ENCODE measurements at regions not wholly inside any gene's neighbourhood (a gene's known extent, or its start where the extent isn't known, plus 50 kb on each side); places are given as distances from the start of the nearest gene placed in this dataset.
"Not testable (repeated sequence)": the region's sequence is repeated elsewhere in the genome, so short reads cannot be mapped to it uniquely, and the experiment has no call there.

DNA sequence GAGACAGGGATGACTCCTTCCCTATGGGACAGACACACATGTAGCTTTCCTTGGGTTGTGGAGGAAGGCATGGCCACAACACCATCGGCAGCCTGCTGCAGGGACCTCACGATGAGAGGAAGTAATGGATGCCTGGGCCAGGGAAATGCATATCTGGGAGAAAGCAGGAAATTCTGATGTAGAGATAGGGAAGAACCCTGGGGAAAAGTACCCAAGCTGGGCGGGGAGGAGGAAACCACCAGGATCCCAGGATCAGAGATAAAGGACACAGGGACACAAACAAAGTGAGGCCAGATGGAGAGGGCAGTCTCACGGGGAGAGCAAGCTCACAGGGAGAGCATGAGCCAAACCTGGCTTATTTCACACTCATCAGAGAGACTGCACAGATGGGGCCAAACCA lies 294.7 kb upstream of the TEKT4 start:
- H3K27ac ChIP-seq; intact Hi-C loops (cut with DNase I); ATAC-seq; H3K9me3 ChIP-seq; H3K27me3 ChIP-seq; H3K36me3 ChIP-seq; H3K4me3 ChIP-seq; H3K4me1 ChIP-seq; DNase-seq; FAIRE-seq: not testable (repeated sequence)
- 77 to 80% methylated on average over 4 of the region's 4 CpGs for WGBS, 2 donors

- H3K27me3 ChIP-seq; H3K27ac ChIP-seq; H3K36me3 ChIP-seq; FAIRE-seq; DNase-seq; H3K4me3 ChIP-seq; H3K9me3 ChIP-seq; H3K4me1 ChIP-seq; ATAC-seq; intact Hi-C loops (cut with DNase I): not testable (repeated sequence)
- WGBS, 2 donors: 67 to 87% methylated on average over 6 of the region's 10 CpGs
Measured at GRCh38 chr2:94577160-94577559, 294.1 kb upstream of the TEKT4 start.

- WGBS, 2 donors: 37 to 42% methylated on average over 6 of the region's 6 CpGs
- H3K36me3 ChIP-seq; H3K27me3 ChIP-seq; H3K9me3 ChIP-seq; H3K4me3 ChIP-seq; intact Hi-C loops (cut with DNase I); FAIRE-seq; H3K4me1 ChIP-seq: not testable (repeated sequence)
- peak overlapping the region in 1 of 4 donors; percentile 33 for H3K27ac ChIP-seq
- peak; percentile 83 to 90 (median 89) for DNase-seq
- ATAC-seq: peak; percentile 50 to 67 (median 66)
Measured at GRCh38 chr2:94579221-94579620, 292.0 kb upstream of the TEKT4 start.

DNA sequence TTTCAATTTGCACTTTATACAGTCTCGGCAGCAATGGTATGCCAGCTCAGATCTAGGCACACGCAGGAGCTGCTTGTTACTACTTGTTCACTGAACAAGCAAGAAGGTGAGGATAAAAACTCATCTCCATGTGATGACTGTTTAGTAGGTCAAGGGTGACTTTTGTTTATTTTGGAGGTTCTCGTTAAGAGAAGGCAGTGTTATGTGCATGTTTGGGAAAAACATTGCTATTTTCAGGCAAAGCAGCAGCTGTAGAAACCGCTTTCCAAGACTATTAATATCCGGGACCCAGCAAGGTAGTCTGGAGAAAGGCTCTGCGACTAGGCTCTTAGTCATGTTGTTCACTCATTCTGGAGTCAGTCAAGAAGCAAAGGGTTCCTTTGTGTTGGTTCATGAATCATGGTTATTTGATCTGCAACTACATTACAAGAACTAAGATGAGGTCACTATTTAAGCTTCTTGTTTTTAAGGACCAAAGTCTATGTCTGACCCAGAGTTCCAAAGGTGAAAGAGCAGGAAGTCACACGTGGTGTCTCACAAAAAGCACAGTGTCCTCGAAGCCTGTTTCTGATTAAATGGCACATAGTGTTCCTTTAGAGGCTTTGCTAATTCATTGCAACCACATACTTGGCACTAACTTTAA lies 288.0 kb upstream of the TEKT4 start:
- H3K27me3 ChIP-seq; H3K36me3 ChIP-seq; intact Hi-C loops (cut with DNase I); ATAC-seq; H3K4me1 ChIP-seq; FAIRE-seq; H3K4me3 ChIP-seq; H3K9me3 ChIP-seq; DNase-seq: not testable (repeated sequence)
- H3K27ac ChIP-seq: peak overlapping the region in 1 of 4 donors; percentile 35
- WGBS, 2 donors: 45% methylated on average over 8 of the region's 8 CpGs

GRCh38 chr2:94584569-94584968 lies 286.7 kb upstream of the TEKT4 start:
- H3K36me3 ChIP-seq; H3K4me1 ChIP-seq; H3K27ac ChIP-seq; H3K4me3 ChIP-seq; H3K27me3 ChIP-seq; DNase-seq; FAIRE-seq; ATAC-seq; H3K9me3 ChIP-seq; intact Hi-C loops (cut with DNase I): not testable (repeated sequence)
- 50 to 80% methylated on average over 1 of the region's 1 CpG for WGBS, 2 donors

DNA sequence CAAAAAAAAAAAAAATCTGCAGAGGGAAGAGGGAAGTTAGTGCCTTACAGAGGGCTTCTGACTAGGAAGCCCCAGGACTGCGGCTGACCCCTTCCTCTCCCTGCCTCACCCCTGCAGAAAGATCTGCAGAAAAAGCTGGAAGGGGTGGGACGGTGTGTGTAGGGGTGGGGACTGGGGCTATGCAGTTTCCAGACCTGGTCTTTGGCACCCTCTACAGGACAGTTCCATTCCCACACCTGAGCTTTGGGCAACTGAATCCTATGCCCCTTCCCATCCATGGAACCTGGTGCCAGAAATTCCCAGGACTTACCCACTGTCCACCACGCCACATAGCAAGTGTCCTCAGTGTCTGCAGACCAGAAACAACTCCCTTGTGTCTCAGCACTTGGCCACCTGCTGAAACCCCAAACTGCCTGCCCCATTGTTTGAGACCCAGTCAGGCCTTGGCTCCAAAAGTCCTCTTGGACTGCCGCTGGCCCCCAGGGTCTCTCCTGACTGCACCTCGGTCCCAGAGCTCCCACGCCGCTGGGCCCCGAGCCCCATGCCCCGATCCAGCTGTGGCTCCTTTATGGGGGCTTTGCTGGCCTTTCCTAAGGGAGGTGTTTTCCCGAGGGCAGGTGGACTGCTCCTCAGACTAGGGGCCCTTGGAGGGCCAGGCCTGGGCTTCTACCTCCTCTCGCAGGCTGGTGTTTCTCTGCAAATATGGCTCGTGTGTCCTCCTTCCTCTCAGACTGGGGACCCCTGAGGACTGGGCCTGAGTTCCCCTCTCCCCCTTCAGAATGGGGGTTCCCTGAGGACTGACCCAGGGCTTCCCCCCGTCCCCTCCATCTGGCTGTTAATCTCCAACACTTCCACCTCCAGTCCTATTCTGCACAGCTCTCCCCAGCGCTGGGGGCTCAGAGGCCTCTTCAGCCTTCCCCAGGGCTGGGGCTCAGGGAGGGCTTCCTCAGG lies 284.9 kb upstream of the TEKT4 start:
- DNase-seq: peak in 3 of 6 donors; percentile 27 to 46 (median 34)

DNA sequence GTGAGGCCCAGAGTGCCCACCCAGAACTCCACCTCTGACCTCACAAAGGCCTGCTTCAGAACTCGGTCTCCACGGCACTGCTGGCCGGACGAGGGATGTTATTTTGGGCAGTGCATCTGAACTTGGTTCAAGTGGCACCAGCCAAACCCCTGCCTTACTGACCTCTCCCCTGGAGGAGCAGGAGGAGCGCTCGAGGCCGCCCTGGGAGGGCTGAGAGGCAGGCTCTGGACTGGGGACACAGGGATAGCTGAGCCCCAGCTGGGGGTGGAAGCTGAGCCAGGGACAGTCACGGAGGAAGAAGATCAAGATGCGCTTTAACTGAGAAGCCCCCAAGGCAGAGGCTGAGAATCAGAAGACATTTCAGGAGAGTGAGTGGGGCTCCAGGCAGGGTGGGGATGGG lies 284.2 kb upstream of the TEKT4 start:
- 73 to 85% methylated on average over 9 of the region's 9 CpGs for WGBS, 2 donors

More for the DNA sequence above, 284.9 kb upstream of the TEKT4 start:
- H3K27me3 ChIP-seq; H3K36me3 ChIP-seq; FAIRE-seq; intact Hi-C loops (cut with DNase I); H3K27ac ChIP-seq; ATAC-seq; H3K4me3 ChIP-seq; H3K4me1 ChIP-seq; H3K9me3 ChIP-seq: not testable (repeated sequence)
- TF ChIP-seq, protein P1, sequence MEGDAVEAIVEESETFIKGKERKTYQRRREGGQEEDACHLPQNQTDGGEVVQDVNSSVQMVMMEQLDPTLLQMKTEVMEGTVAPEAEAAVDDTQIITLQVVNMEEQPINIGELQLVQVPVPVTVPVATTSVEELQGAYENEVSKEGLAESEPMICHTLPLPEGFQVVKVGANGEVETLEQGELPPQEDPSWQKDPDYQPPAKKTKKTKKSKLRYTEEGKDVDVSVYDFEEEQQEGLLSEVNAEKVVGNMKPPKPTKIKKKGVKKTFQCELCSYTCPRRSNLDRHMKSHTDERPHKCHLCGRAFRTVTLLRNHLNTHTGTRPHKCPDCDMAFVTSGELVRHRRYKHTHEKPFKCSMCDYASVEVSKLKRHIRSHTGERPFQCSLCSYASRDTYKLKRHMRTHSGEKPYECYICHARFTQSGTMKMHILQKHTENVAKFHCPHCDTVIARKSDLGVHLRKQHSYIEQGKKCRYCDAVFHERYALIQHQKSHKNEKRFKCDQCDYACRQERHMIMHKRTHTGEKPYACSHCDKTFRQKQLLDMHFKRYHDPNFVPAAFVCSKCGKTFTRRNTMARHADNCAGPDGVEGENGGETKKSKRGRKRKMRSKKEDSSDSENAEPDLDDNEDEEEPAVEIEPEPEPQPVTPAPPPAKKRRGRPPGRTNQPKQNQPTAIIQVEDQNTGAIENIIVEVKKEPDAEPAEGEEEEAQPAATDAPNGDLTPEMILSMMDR (IDR thresholded peaks at IDR 0.05): peak; percentile 21 to 52 (median 26)
- 33 to 34% methylated on average over 13 to 14 of the region's 14 CpGs for WGBS, 2 donors

DNA sequence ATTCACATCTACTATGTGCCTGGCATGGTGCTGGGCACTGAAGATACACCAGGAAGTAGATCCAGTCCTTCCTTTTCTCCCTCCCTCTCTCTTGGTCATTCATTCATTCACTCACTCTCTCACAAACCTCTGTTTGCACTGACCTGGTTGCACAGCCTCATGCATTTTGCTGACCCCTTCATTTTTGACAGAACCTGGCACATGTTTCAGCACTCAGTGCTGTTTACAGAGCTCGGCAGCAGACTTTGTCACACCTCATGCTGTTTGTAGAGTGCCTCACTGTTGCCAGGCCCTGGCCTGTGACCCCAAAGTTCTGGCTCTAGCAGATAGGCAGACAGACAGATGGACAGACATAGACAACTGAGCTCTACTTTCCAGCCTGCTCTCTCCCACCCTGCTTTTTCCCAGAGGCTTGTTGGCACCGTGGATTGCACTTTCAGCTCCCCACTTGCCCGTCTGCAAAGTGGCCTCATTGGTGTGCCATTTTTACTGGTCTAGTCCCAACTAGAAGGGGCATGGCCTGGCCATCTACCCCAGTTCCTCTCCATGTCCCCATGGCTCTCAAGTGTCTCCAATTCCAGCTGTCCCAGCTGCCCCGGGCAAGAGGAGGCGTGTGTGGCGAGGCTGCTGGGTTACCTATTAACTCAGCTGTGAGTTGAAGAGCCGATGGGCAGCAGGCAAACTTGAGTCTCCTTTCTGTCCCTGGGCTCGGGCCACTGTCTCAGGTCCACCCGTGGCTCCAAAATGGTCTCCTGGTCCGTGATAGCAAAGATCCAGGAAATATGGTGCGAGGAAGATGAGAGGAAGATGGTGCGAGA lies 277.0 kb upstream of the TEKT4 start:
- FAIRE-seq; H3K27me3 ChIP-seq; DNase-seq; H3K4me3 ChIP-seq; intact Hi-C loops (cut with DNase I); H3K36me3 ChIP-seq; ATAC-seq; H3K9me3 ChIP-seq; H3K4me1 ChIP-seq; H3K27ac ChIP-seq: not testable (repeated sequence)
- 67 to 74% methylated on average over 12 of the region's 12 CpGs for WGBS, 2 donors

More for the DNA sequence above, 284.2 kb upstream of the TEKT4 start:
- H3K27me3 ChIP-seq; H3K9me3 ChIP-seq; ATAC-seq; H3K27ac ChIP-seq; H3K4me1 ChIP-seq; H3K4me3 ChIP-seq; intact Hi-C loops (cut with DNase I); H3K36me3 ChIP-seq; FAIRE-seq: not testable (repeated sequence)
- DNase-seq: peak in 1 of 6 donors; percentile 62

GRCh38 chr2:94595956-94596355 lies 275.3 kb upstream of the TEKT4 start:
- ATAC-seq; H3K9me3 ChIP-seq; H3K4me3 ChIP-seq; FAIRE-seq; intact Hi-C loops (cut with DNase I); DNase-seq; H3K27me3 ChIP-seq; H3K27ac ChIP-seq; H3K4me1 ChIP-seq; H3K36me3 ChIP-seq: not testable (repeated sequence)
- 77 to 84% methylated on average over 6 of the region's 6 CpGs for WGBS, 2 donors

DNA sequence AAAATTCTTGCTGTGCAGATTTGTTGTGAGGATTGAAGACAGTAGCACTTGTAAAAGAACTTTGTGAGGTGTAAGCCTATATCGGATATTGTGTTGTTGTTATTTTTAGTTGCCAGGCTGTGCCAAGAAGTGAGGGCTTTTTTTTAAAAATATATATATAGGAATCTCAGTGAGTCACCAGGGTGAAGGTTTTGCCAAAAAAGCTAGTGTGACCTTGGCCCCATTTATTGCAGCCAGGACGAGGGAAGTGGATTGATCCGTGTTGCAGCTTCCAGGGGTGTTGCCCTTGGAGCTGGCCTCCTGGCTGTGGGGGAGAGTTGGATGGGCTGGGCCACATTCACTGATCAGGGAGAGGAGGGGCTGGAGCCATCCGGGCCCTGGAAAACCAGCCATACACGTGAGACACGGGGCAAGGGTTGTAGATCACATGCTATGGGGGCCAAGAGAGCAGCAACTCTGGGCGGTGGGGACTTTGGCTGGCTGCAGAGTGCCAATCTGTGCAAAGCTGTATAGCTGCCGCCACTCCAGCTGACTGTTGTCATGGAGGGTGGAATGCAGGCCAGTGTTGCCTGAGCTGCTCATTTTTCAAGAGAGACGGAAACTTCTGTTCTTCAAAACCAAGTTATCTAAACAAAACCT lies 273.0 kb upstream of the TEKT4 start:
- intact Hi-C loops (cut with DNase I); H3K9me3 ChIP-seq; H3K4me1 ChIP-seq; H3K4me3 ChIP-seq; ATAC-seq; H3K27me3 ChIP-seq; H3K36me3 ChIP-seq; H3K27ac ChIP-seq; FAIRE-seq: not testable (repeated sequence)
- peak in 2 of 6 donors; percentile 29 for DNase-seq
- WGBS, 2 donors: 23 to 24% methylated on average over 7 to 9 of the region's 9 CpGs

Measured in pancreas (tissue), 10 donors.